PFSK-1 (cell line): ENCODE measurements at regions not wholly inside any gene's neighbourhood (a gene's known extent, or its start where the extent isn't known, plus 50 kb on each side); places are given as distances from the start of the nearest gene placed in this dataset.
A peak's percentile ranks its signal among the peaks of the same experiment; 100 is the strongest.

Source experiments
- FOXP2 ChIP-seq: optimal IDR thresholded peaks from 2 replicates; pipeline ENCODE3; 2011; ENCODE audit warnings: borderline replicate concordance, control low read depth, inconsistent platforms; ENCODE audit not compliant: insufficient read depth; ENCODE audit errors: extremely low read length, extremely low read depth
- POLR2AphosphoS5 ChIP-seq: IDR thresholded peaks from 2 replicates; pipeline ENCODE4 v1.6.1; 2012; ENCODE audit warnings: low read depth, mild to moderate bottlenecking, control low read depth, low read length, moderate library complexity
- SIN3A ChIP-seq: IDR thresholded peaks from 2 replicates; pipeline ENCODE4 v1.6.1; 2012; ENCODE audit warnings: mild to moderate bottlenecking, low read length, moderate library complexity, borderline replicate concordance; ENCODE audit not compliant: insufficient read depth
- TAF1 ChIP-seq: IDR thresholded peaks from 2 replicates; pipeline ENCODE4 v1.6.1; 2012; ENCODE audit warnings: low read length, control low read depth, borderline replicate concordance; ENCODE audit not compliant: insufficient read depth
- TF ChIP-seq, protein P1 (sequence below), 2 experiments: IDR thresholded peaks; 2 replicates each; pipeline versions ENCODE4 v1.6.1 to v1.8.0; 2011 to 2012; ENCODE audit warnings: low read depth in 2 of 2, low read length in 2 of 2, control low read depth in 1 of 2, inconsistent platforms in 1 of 2, mild to moderate bottlenecking in 1 of 2, moderate library complexity in 1 of 2; ENCODE audit not compliant: insufficient read depth in 1 of 2

DNA sequence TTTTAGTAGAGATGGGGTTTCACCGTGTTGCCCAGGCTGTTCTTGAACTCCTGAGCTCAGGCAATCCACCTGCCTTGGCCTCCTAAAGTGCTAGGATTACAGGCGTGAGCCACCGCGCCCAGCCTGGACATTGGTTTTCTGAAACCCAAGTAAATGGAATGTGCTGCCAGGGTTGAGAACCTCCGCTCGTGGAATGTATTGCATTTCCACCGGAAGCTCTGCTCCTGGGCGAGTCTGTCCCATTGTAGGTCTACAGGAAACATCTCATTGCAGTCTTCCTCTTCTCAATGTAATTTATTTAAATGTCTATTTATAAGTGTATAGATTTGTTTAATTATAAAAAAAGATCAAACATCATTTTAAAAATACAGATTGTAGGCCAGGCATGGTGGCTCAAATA, 57.4 kb upstream of the HAPSTR1 start:
- TF ChIP-seq POLR2AphosphoS5 (no peak), SIN3A (no peak), TAF1 (no peak)
- TF ChIP-seq, protein P1, sequence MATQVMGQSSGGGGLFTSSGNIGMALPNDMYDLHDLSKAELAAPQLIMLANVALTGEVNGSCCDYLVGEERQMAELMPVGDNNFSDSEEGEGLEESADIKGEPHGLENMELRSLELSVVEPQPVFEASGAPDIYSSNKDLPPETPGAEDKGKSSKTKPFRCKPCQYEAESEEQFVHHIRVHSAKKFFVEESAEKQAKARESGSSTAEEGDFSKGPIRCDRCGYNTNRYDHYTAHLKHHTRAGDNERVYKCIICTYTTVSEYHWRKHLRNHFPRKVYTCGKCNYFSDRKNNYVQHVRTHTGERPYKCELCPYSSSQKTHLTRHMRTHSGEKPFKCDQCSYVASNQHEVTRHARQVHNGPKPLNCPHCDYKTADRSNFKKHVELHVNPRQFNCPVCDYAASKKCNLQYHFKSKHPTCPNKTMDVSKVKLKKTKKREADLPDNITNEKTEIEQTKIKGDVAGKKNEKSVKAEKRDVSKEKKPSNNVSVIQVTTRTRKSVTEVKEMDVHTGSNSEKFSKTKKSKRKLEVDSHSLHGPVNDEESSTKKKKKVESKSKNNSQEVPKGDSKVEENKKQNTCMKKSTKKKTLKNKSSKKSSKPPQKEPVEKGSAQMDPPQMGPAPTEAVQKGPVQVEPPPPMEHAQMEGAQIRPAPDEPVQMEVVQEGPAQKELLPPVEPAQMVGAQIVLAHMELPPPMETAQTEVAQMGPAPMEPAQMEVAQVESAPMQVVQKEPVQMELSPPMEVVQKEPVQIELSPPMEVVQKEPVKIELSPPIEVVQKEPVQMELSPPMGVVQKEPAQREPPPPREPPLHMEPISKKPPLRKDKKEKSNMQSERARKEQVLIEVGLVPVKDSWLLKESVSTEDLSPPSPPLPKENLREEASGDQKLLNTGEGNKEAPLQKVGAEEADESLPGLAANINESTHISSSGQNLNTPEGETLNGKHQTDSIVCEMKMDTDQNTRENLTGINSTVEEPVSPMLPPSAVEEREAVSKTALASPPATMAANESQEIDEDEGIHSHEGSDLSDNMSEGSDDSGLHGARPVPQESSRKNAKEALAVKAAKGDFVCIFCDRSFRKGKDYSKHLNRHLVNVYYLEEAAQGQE (IDR thresholded peaks at IDR 0.05; ENCODE audit: insufficient read depth in 1 of 2, low read depth in 2 of 2, low read length in 2 of 2), result no peak

- TF ChIP-seq POLR2AphosphoS5, result no peak
- no peak for TF ChIP-seq FOXP2
- TF ChIP-seq, protein P1 (IDR thresholded peaks at IDR 0.05; ENCODE audit: insufficient read depth in 1 of 2, low read depth in 2 of 2, low read length in 2 of 2), result no peak
- TF ChIP-seq SIN3A, result no peak
- TF ChIP-seq TAF1, result no peak
These were observed 55.4 kb upstream of the HAPSTR1 start for GRCh38 chr16:9035996-9036395.

DNA sequence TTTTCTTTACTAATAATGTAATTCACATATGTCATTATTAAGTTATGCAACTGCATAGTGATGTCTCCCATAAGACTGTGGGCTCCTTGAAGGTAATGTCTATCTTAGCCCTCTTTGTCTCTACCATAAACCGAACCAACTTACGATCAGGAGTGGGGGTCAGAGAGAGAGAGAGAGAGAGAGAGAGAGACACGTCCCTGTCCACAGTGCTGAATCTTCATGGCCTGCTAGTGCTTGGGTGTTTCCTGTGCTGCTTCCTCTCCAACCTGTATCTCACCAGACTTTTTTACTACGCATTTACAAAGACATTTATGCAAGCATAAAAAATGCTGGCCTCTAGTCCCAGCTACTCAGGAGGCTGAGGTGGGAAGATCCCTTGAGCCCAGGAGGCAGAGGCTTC, 52.2 kb upstream of the HAPSTR1 start:
- TF ChIP-seq, protein P1 (IDR thresholded peaks at IDR 0.05; ENCODE audit: insufficient read depth in 1 of 2, low read depth in 2 of 2, low read length in 2 of 2), result peak; percentile 87 to 96
- TF ChIP-seq FOXP2 (no peak), TAF1 (no peak), SIN3A (no peak)

DNA sequence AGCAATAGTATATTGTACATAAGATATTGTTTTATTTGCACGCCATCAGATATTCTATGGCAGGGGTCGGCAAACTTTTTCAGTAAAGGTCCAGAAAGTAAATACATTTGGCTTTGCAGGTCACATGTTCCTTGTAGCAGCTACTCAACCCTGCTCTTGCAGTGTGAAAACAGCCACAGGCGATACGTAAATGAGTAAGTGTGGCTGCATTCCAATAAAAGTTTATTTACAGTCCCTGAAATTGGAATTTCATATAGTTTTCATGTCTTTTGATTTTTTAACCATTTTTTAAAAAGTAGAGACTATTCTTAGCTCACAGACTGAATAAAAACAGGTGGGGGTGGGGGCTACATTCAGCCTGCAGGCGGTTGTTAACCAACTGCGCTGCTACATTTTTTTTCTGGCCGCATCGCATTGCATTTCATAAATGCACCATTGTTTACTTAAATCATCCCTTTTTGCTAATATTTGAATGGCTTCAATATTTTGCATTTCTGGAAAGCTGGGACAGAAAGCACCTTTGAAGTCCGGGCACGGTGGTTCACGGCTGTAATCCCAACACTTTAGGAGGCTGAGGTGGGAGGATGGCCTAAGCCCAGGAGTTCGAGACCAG, 50.5 kb upstream of the HAPSTR1 start:
- TF ChIP-seq TAF1 (no peak), FOXP2 (no peak), SIN3A (no peak), POLR2AphosphoS5 (no peak)
- TF ChIP-seq, protein P1 (IDR thresholded peaks at IDR 0.05; ENCODE audit: insufficient read depth in 1 of 2, low read depth in 2 of 2, low read length in 2 of 2), result no peak
